Esophagus squamous epithelium (tissue), 4 donors: ENCODE measurements at regions not wholly inside any gene's neighbourhood (a gene's known extent, or its start where the extent isn't known, plus 50 kb on each side); places are given as distances from the start of the nearest gene placed in this dataset.

Experiments used
- CTCF ChIP-seq, 6 experiments: fragments of 450-650 bp in 4 of 6; fragments of 200-600 bp in 2 of 6; sonication (generic) in 2 of 6; IDR thresholded peaks; one replicate each; pipeline ENCODE4 v1.5.1; 2016 to 2019; ENCODE audit warnings: antibody characterized with exemption in 6 of 6, mild to moderate bottlenecking in 4 of 6, moderate library complexity in 4 of 6
- POLR2A ChIP-seq, 4 donors: fragments of 450-650 bp; IDR thresholded peaks; one replicate each; pipeline ENCODE4 v1.6.1; 2017; ENCODE audit warnings: antibody characterized with exemption in 4 of 4, mild to moderate bottlenecking in 4 of 4, moderate library complexity in 3 of 4

DNA sequence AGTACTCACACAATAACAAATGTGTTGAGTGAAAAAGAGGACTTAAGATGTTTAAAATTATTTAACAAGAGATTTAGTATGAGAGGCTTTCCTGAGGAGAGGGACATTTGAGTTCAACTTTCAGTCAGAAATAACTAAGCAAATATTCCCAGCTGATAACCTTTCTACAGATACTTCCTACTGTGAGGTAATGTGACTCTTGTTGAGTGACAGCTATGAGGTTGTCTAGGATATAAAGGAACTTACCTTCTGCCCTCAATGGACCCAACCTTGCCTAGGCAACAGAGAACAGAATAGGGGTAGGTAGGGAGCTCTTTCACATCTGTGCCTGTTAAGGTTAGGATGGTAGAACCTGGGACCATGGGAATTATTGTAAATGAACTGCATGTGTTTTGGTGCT lies 54.7 kb downstream of the GLUD2 start:
- TF ChIP-seq POLR2A (IDR thresholded peaks at IDR 0.05) (no peak), CTCF (IDR thresholded peaks at IDR 0.05) (no peak)
